KMS-11 (cell line): ENCODE measurements at regions not wholly inside any gene's neighbourhood (a gene's known extent, or its start where the extent isn't known, plus 50 kb on each side); places are given as distances from the start of the nearest gene placed in this dataset.

Experiments
- H2AFZ ChIP-seq: fragments of 200-600 bp; sonication (generic); 2 replicates; pipeline ENCODE4 v1.6.1; 2016; ENCODE audit warnings: antibody characterized with exemption, mixed run types, low read depth
- H3K27ac ChIP-seq: fragments of 200-600 bp; sonication (generic); 2 replicates; pipeline ENCODE4 v1.6.1; 2016; ENCODE audit warnings: mild to moderate bottlenecking, mixed run types
- H3K27me3 ChIP-seq: fragments of 200-600 bp; sonication (generic); 2 replicates; pipeline ENCODE4 v1.6.1; 2017; ENCODE audit warnings: mild to moderate bottlenecking, low read depth, mixed run types, moderate library complexity; ENCODE audit not compliant: insufficient read depth
- H3K36me3 ChIP-seq: fragments of 200-600 bp; sonication (generic); 2 replicates; pipeline ENCODE4 v1.6.1; 2017; ENCODE audit warnings: mild to moderate bottlenecking, mixed run types; ENCODE audit not compliant: insufficient read depth
- H3K4me1 ChIP-seq: fragments of 200-600 bp; sonication (generic); 2 replicates; pipeline ENCODE4 v1.6.1; 2016; ENCODE audit warnings: mild to moderate bottlenecking, low read depth, mixed run types; ENCODE audit not compliant: poor library complexity, severe bottlenecking
- H3K4me2 ChIP-seq: fragments of 200-600 bp; sonication (generic); 2 replicates; pipeline ENCODE4 v1.7.0; 2016; ENCODE audit warnings: mild to moderate bottlenecking, mixed run types
- H3K4me3 ChIP-seq: fragments of 200-600 bp; sonication (generic); IDR thresholded peaks from 2 replicates; pipeline ENCODE4 v1.6.1; 2017; ENCODE audit warnings: low read depth, low read length, mixed read lengths; ENCODE audit not compliant: insufficient read depth
- H3K79me2 ChIP-seq: fragments of 200-600 bp; sonication (generic); 2 replicates; pipeline ENCODE4 v1.6.1; 2016; ENCODE audit warnings: low read depth, mixed run types; ENCODE audit not compliant: insufficient read depth
- H3K9ac ChIP-seq: fragments of 200-600 bp; sonication (generic); 2 replicates; pipeline ENCODE4 v1.6.1; 2016; ENCODE audit warnings: mild to moderate bottlenecking, mixed run types
- H4K20me1 ChIP-seq: fragments of 200-600 bp; sonication (generic); 2 replicates; pipeline ENCODE4 v1.6.1; 2016; ENCODE audit warnings: mild to moderate bottlenecking, mixed run types; ENCODE audit not compliant: insufficient read depth
- CTCF ChIP-seq: fragments of 200-600 bp; sonication (generic); conservative IDR thresholded peaks from 2 replicates; pipeline ENCODE4 v1.6.1; 2017; ENCODE audit warnings: low read depth, mild to moderate bottlenecking, antibody characterized with exemption, low read length, moderate library complexity, mixed read lengths

GRCh38 chr5:52579391-52579790 lies 208.3 kb upstream of the ITGA1 start:
- no peak overlapping the region for H3K4me3 ChIP-seq

DNA sequence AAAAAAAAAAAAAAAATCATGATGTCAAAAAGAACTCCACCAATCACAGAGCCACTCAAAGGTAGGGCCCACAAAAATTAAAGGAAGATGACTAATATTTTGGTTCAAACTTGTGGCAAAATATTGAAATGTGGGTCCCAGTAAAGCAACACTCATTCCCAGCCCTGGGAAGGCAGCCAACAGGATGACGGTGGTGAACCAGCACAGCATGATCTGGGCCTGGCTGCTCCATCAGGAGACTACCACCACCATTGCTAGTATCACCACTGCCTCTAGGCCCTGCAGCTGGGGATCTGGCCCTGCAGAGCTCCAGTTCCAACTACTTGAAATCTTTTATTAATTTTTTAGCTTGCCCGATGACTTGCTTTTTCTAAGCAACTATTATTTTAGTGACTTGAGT lies 206.8 kb upstream of the ITGA1 start:
- no peak for TF ChIP-seq CTCF
- Histone ChIP-seq H3K4me2 (no peak overlapping the region), H3K4me1 (no peaks in the 10 kb centered on the region), H3K79me2 (no peaks in the 10 kb centered on the region), H3K27ac (no peak overlapping the region), H4K20me1 (no peaks in the 10 kb centered on the region), H3K36me3 (no peaks in the 10 kb centered on the region), H3K27me3 (no peaks in the 10 kb centered on the region), H3K9ac (no peak overlapping the region), H3K4me3 (no peak overlapping the region), H2AFZ (no peak overlapping the region)

More at GRCh38 chr5:52579391-52579790, 208.3 kb upstream of the ITGA1 start:
- Histone ChIP-seq H3K36me3 (no peaks in the 10 kb centered on the region), H3K27me3 (no peaks in the 10 kb centered on the region), H3K27ac (no peak overlapping the region), H3K9ac (no peak overlapping the region), H4K20me1 (no peaks in the 10 kb centered on the region), H3K4me1 (no peaks in the 10 kb centered on the region), H3K4me2 (no peak overlapping the region), H3K79me2 (no peaks in the 10 kb centered on the region), H2AFZ (no peak overlapping the region)
- TF ChIP-seq CTCF, result no peak

GRCh38 chr5:52582313-52582712 lies 205.4 kb upstream of the ITGA1 start:
- H3K4me3 ChIP-seq, result no peak overlapping the region

GRCh38 chr5:52587131-52587530 lies 200.6 kb upstream of the ITGA1 start:
- H3K27me3 ChIP-seq, result no peaks in the 10 kb centered on the region
- H3K79me2 ChIP-seq, result no peaks in the 10 kb centered on the region
- H3K4me2 ChIP-seq, result no peak overlapping the region
- no peak for TF ChIP-seq CTCF
- H3K4me3 ChIP-seq, result no peak overlapping the region
- H3K36me3 ChIP-seq, result no peaks in the 10 kb centered on the region
- no peaks in the 10 kb centered on the region for H4K20me1 ChIP-seq
- H2AFZ ChIP-seq, result no peak overlapping the region
- H3K27ac ChIP-seq, result no peak overlapping the region
- H3K4me1 ChIP-seq, result no peaks in the 10 kb centered on the region
- H3K9ac ChIP-seq, result no peak overlapping the region

More at GRCh38 chr5:52582313-52582712, 205.4 kb upstream of the ITGA1 start:
- TF ChIP-seq CTCF, result no peak
- Histone ChIP-seq H2AFZ (no peak overlapping the region), H3K4me1 (no peaks in the 10 kb centered on the region), H3K9ac (no peak overlapping the region), H3K36me3 (no peaks in the 10 kb centered on the region), H3K79me2 (no peaks in the 10 kb centered on the region), H4K20me1 (no peaks in the 10 kb centered on the region), H3K27ac (no peak overlapping the region), H3K27me3 (no peaks in the 10 kb centered on the region), H3K4me2 (no peak overlapping the region)
